H1 (cell line): ENCODE measurements at regions not wholly inside any gene's neighbourhood (a gene's known extent, or its start where the extent isn't known, plus 50 kb on each side); places are given as distances from the start of the nearest gene placed in this dataset.

Experiments used
- CTCF ChIA-PET: fragments of 300-600 bp; sonication (Branson Sonifier 250); formaldehyde crosslinking; loops from one replicate; lab custom pipeline; 2021; ENCODE audit not compliant: partially characterized antibody; lab: Charles Lee
- POLR2A ChIA-PET: fragments of 300-600 bp; sonication (Branson Sonifier 250); formaldehyde crosslinking; loops from one replicate; lab custom pipeline; 2021; ENCODE audit warnings: inconsistent platforms; ENCODE audit not compliant: partially characterized antibody; lab: Charles Lee
- DNase-seq, 2 experiments: peaks; one replicate each; pipeline versions ENCODE4 v3.0.0 to v3.0.0-alpha.2; 2010 to 2022; ENCODE audit warnings: low spot score in 2 of 2, low read depth in 1 of 2, mixed read lengths in 1 of 2
- FAIRE-seq: peaks from 2 replicates; lab custom pipeline; 2011; peaks lifted over from hg19 to GRCh38; lab: Jason Lieb, UNC
- H2AFZ ChIP-seq: 2 replicates; pipeline ENCODE4 v1.8.1; 2012; ENCODE audit warnings: low read length, inconsistent platforms
- H2AK5ac ChIP-seq: 2 replicates; pipeline ENCODE4 v1.6.1; 2013; ENCODE audit warnings: low read depth, low read length
- H2BK120ac ChIP-seq: replicated peaks from 2 replicates; pipeline ENCODE3; 2013; ENCODE audit warnings: low read depth, low read length, inconsistent platforms
- H2BK12ac ChIP-seq: 2 replicates; pipeline ENCODE4 v1.6.1; 2013; ENCODE audit warnings: low read depth, low read length
- H2BK15ac ChIP-seq: 2 replicates; pipeline ENCODE4 v1.6.1; 2013; ENCODE audit warnings: low read length
- H2BK20ac ChIP-seq: 2 replicates; pipeline ENCODE4 v1.6.1; 2013; ENCODE audit warnings: low read length
- H2BK5ac ChIP-seq: 2 replicates; pipeline ENCODE4 v1.6.1; 2013; ENCODE audit warnings: low read depth, low read length
- H3K14ac ChIP-seq: 2 replicates; pipeline ENCODE4 v1.6.1; 2013; ENCODE audit warnings: inconsistent platforms; ENCODE audit not compliant: insufficient read length
- H3K18ac ChIP-seq: 2 replicates; pipeline ENCODE4 v1.6.1; 2013; ENCODE audit warnings: low read length; ENCODE audit errors: extremely low read depth
- H3K23ac ChIP-seq: 2 replicates; pipeline ENCODE4 v1.6.1; 2013; ENCODE audit warnings: inconsistent platforms; ENCODE audit not compliant: insufficient read length
- H3K23me2 ChIP-seq: 2 replicates; pipeline ENCODE4 v1.6.1; 2013; ENCODE audit warnings: low read depth, low read length
- H3K27ac ChIP-seq: 2 replicates; pipeline ENCODE4 v1.6.1; 2011; ENCODE audit warnings: low read depth, low read length, inconsistent platforms
- H3K27me3 ChIP-seq, 4 experiments: replicated peaks in 1 of 4; 1 replicate in 1 of 4; 2 replicates in 3 of 4; pipeline versions ENCODE4 v1.6.1 to v1.8.1; 2011 to 2013; ENCODE audit warnings: low read length in 3 of 4, mild to moderate bottlenecking in 3 of 4, inconsistent platforms in 2 of 4, mixed read lengths in 2 of 4, moderate library complexity in 1 of 4; ENCODE audit not compliant: control insufficient read depth in 3 of 4, insufficient read depth in 3 of 4; ENCODE audit errors: extremely low read depth in 1 of 4
- H3K36me3 ChIP-seq, 4 experiments: 2 replicates each; pipeline versions ENCODE4 v1.6.1 to v1.8.1; 2011 to 2013; ENCODE audit warnings: mild to moderate bottlenecking in 4 of 4, low read length in 3 of 4, moderate library complexity in 2 of 4, control low read depth in 1 of 4, inconsistent platforms in 1 of 4; ENCODE audit not compliant: insufficient read depth in 4 of 4, control insufficient read depth in 2 of 4
- H3K4ac ChIP-seq: replicated peaks from 2 replicates; pipeline ENCODE3; 2013; ENCODE audit warnings: low read length, low read depth, mixed read lengths, inconsistent platforms; ENCODE audit not compliant: insufficient read length
- H3K4me1 ChIP-seq, 4 experiments: replicated peaks in 1 of 4; 1 replicate in 1 of 4; 2 replicates in 3 of 4; pipeline versions ENCODE4 v1.6.1 to v1.8.1; 2011 to 2013; ENCODE audit warnings: low read length in 3 of 4, inconsistent platforms in 2 of 4, mixed read lengths in 1 of 4; ENCODE audit not compliant: insufficient read depth in 4 of 4, control insufficient read depth in 3 of 4
- H3K4me2 ChIP-seq, 2 experiments: 2 replicates each; pipeline versions ENCODE4 v1.6.1 to v1.8.1; 2011 to 2013; ENCODE audit warnings: low read depth in 2 of 2, low read length in 2 of 2, control low read depth in 1 of 2, inconsistent platforms in 1 of 2, mild to moderate bottlenecking in 1 of 2; ENCODE audit not compliant: insufficient read depth in 1 of 2
- H3K4me3 ChIP-seq, 4 experiments: fragments of 200-600, 300-600 bp in 1 of 4; sonication (generic), shearing (Covaris generic), sonication (Bioruptor Twin) in 1 of 4; 2 replicates each; pipeline versions ENCODE4 v1.5.1 to v1.8.1; 2011 to 2016; ENCODE audit warnings: low read length in 4 of 4, low read depth in 3 of 4, control low read depth in 2 of 4, inconsistent platforms in 2 of 4, mild to moderate bottlenecking in 2 of 4, mixed read lengths in 1 of 4, moderate library complexity in 1 of 4; ENCODE audit not compliant: insufficient read depth in 2 of 4; ENCODE audit errors: extremely low read depth in 1 of 4
- H3K56ac ChIP-seq: replicated peaks from 2 replicates; pipeline ENCODE3; 2013; ENCODE audit warnings: low read depth, mild to moderate bottlenecking, mixed read lengths, low read length, inconsistent platforms; ENCODE audit not compliant: insufficient read length
- H3K79me1 ChIP-seq: 2 replicates; pipeline ENCODE4 v1.6.1; 2013; ENCODE audit warnings: low read depth, low read length, control low read depth
- H3K79me2 ChIP-seq, 2 experiments: 2 replicates each; pipeline versions ENCODE4 v1.6.1 to v1.8.1; 2012 to 2013; ENCODE audit warnings: low read length in 2 of 2, mild to moderate bottlenecking in 2 of 2, inconsistent platforms in 1 of 2; ENCODE audit not compliant: insufficient read depth in 2 of 2, control insufficient read depth in 1 of 2
- H3K9ac ChIP-seq, 4 experiments: replicated peaks in 1 of 4; 1 replicate in 1 of 4; 2 replicates in 3 of 4; pipeline versions ENCODE4 v1.6.1 to v1.8.1; 2011 to 2013; ENCODE audit warnings: low read depth in 3 of 4, low read length in 3 of 4, control low read depth in 2 of 4, mild to moderate bottlenecking in 2 of 4, moderate library complexity in 2 of 4, inconsistent platforms in 1 of 4; ENCODE audit errors: extremely low read depth in 1 of 4
- H3K9me3 ChIP-seq, 2 experiments: 2 replicates each; pipeline versions ENCODE4 v1.6.1 to v1.8.1; 2012 to 2013; ENCODE audit warnings: mild to moderate bottlenecking in 2 of 2, moderate library complexity in 2 of 2, control low read depth in 1 of 2, inconsistent platforms in 1 of 2, low read depth in 1 of 2, low read length in 1 of 2, mixed read lengths in 1 of 2; ENCODE audit not compliant: insufficient read depth in 2 of 2
- H4K20me1 ChIP-seq, 2 experiments: replicated peaks in 1 of 2; 2 replicates each; pipeline versions ENCODE3 to v1.8.1; 2011 to 2013; ENCODE audit warnings: inconsistent platforms in 2 of 2, low read length in 2 of 2, mild to moderate bottlenecking in 1 of 2; ENCODE audit not compliant: insufficient read depth in 2 of 2, control insufficient read depth in 1 of 2
- H4K5ac ChIP-seq: 2 replicates; pipeline ENCODE4 v1.6.1; 2013; ENCODE audit warnings: low read length, low read depth, mixed read lengths, inconsistent platforms; ENCODE audit not compliant: insufficient read length
- H4K8ac ChIP-seq: 2 replicates; pipeline ENCODE4 v1.8.0; 2013; ENCODE audit warnings: mild to moderate bottlenecking, moderate library complexity, low read length, inconsistent platforms; ENCODE audit not compliant: insufficient read depth; ENCODE audit errors: extremely low read depth
- H4K91ac ChIP-seq: replicated peaks from 2 replicates; pipeline ENCODE3; 2013; ENCODE audit warnings: low read length, mixed read lengths, inconsistent platforms; ENCODE audit not compliant: insufficient read length
- BRCA1 ChIP-seq: IDR thresholded peaks from 2 replicates; pipeline ENCODE4 v1.6.1; 2012; ENCODE audit warnings: low read depth, low read length, improper control_type of control experiment
- CTBP2 ChIP-seq: IDR thresholded peaks from 2 replicates; pipeline ENCODE4 v1.7.0; 2011; ENCODE audit warnings: borderline replicate concordance, mild to moderate bottlenecking, moderate library complexity, mixed read lengths, low read length; ENCODE audit not compliant: insufficient read depth, insufficient read length
- SAP30 ChIP-seq: fragments of 300-600 bp; sonication (generic); IDR thresholded peaks from 2 replicates; pipeline ENCODE4 v1.7.1; 2012; ENCODE audit warnings: low read length, moderate library complexity, mild to moderate bottlenecking, inconsistent platforms; ENCODE audit not compliant: insufficient read depth, insufficient replicate concordance
- WGBS, 2 experiments: shearing (Covaris generic) in 1 of 2; methylation state at CpG; one replicate each; pipeline versions ENCODE4 v1.1.6 to v1.1.7; 2013 to 2015; ENCODE audit warnings: low lambda C conversion rate in 2 of 2, mixed read lengths in 2 of 2, inconsistent platforms in 1 of 2, low coverage in 1 of 2, missing lambda C conversion rate in 1 of 2; ENCODE audit not compliant: insufficient replicate concordance in 2 of 2, insufficient coverage in 1 of 2, insufficient read length in 1 of 2; ENCODE audit errors: extremely low coverage in 1 of 2, missing lambda C conversion rate in 1 of 2; 5-methylcytosine and 5-hydroxymethylcytosine counted together

DNA sequence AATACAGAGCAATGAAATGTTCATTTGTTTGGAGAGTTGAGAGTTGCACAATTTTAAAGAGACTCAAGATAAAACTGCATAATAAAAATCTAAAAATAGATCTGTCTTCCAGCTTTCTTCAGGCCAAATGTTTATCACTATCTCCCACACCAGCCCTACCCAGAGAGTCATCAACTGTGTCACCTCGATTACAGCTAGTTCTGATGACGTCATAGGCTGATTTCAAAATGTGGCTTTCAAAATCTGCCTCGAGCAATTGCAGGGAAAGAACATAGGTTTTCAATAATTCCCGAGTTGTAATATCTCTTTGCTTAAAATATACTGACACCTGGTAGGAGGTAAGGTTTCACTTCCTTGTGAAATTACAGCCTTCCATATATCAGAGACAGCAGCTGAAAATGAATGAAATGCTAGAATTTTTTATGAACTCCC is 677.6 kb upstream of the ID2 start:
- H3K79me2 ChIP-seq, result no peaks in the 10 kb centered on the region
- no peak overlapping the region for H4K8ac ChIP-seq
- peaks cover 0 to 2% (median 0%) of the 10 kb centered on the region in 4 experiments; a peak in 1 of 7 replicates for H3K4me1 ChIP-seq
- no peak overlapping the region for H3K27ac ChIP-seq
- no peaks in the 10 kb centered on the region for H3K27me3 ChIP-seq
- no peak overlapping the region for H2AFZ ChIP-seq
- POLR2A ChIA-PET, result no interaction called here
- no peak overlapping the region for H3K4me3 ChIP-seq
- H2AK5ac ChIP-seq, result no peak overlapping the region
- no peak overlapping the region for H3K4ac ChIP-seq
- no peak overlapping the region for H2BK20ac ChIP-seq
- 91% methylated on average over 4 of the region's 4 CpGs; no CpG with 5 or more reads in 1 of the 2 experiments for WGBS, 2 experiments
- FAIRE-seq (no peak), DNase-seq (no peak)
- CTCF ChIA-PET, result interaction anchor here (0.9 to 2.4 kb wide), 2 partner anchors 10 to 59 kb away, joined by 3 to 7 read pairs; no protein-coding TSS in a partner anchor
- no peaks in the 10 kb centered on the region for H3K23me2 ChIP-seq
- H4K5ac ChIP-seq, result no peak overlapping the region
- no peaks in the 10 kb centered on the region for H3K79me1 ChIP-seq
- no peak overlapping the region for H2BK5ac ChIP-seq
- no peak overlapping the region for H3K4me2 ChIP-seq
- H3K9me3 ChIP-seq, result no peaks in the 10 kb centered on the region; a peak in 1 of 4 replicates
- no peak overlapping the region for H3K23ac ChIP-seq
- H4K20me1 ChIP-seq, result no peaks in the 10 kb centered on the region
- no peak overlapping the region for H2BK12ac ChIP-seq
- no peak overlapping the region for H3K14ac ChIP-seq
- no peak overlapping the region for H3K18ac ChIP-seq
- H2BK15ac ChIP-seq, result no peak overlapping the region
- no peak overlapping the region for H2BK120ac ChIP-seq
- TF ChIP-seq SAP30 (no peak), CTBP2 (no peak), BRCA1 (no peak)
- no peak overlapping the region for H4K91ac ChIP-seq
- H3K9ac ChIP-seq, result no peak overlapping the region
- no peak overlapping the region for H3K56ac ChIP-seq
- H3K36me3 ChIP-seq, result no peaks in the 10 kb centered on the region
